Neural cell (in vitro differentiated cells): ENCODE measurements at regions not wholly inside any gene's neighbourhood (a gene's known extent, or its start where the extent isn't known, plus 50 kb on each side); places are given as distances from the start of the nearest gene placed in this dataset.
A peak's percentile ranks its signal among the peaks of the same experiment; 100 is the strongest.

Experiments used
- H2AFZ ChIP-seq: fragments of 200-600, 300-800 bp; sonication (generic), shearing (Covaris generic); 2 replicates; pipeline ENCODE4 v1.6.0; 2014; ENCODE audit warnings: low read depth, mild to moderate bottlenecking, antibody characterized with exemption, low read length, moderate library complexity
- H3F3A ChIP-seq: fragments of 200-600 bp; shearing (Covaris generic); 2 replicates; pipeline ENCODE4 v1.6.1; 2016; ENCODE audit warnings: mild to moderate bottlenecking, moderate library complexity, mixed read lengths, antibody characterized with exemption, low read length; ENCODE audit not compliant: insufficient read depth, poor library complexity, severe bottlenecking
- H3K27ac ChIP-seq: fragments of 200-600, 300-800 bp; sonication (generic), shearing (Covaris generic); 2 replicates; pipeline ENCODE4 v1.5.1; 2014; ENCODE audit warnings: mild to moderate bottlenecking, low read length, moderate library complexity
- H3K27me3 ChIP-seq: fragments of 300-800, 200-600 bp; sonication (generic), shearing (Covaris generic); 2 replicates; pipeline ENCODE4 v1.6.0; 2014; ENCODE audit warnings: mild to moderate bottlenecking, low read depth, low read length, moderate library complexity; ENCODE audit not compliant: insufficient read depth
- H3K36me3 ChIP-seq: fragments of 300-800, 200-600 bp; sonication (generic), shearing (Covaris generic); 2 replicates; pipeline ENCODE4 v1.5.1; 2014; ENCODE audit warnings: mild to moderate bottlenecking, antibody characterized with exemption, low read length, moderate library complexity; ENCODE audit not compliant: insufficient read depth
- H3K4me2 ChIP-seq: fragments of 300-800, 200-600 bp; sonication (generic), shearing (Covaris generic); 2 replicates; pipeline ENCODE4 v1.6.0; 2014; ENCODE audit warnings: mild to moderate bottlenecking, low read length
- H3K4me3 ChIP-seq: fragments of 300-800, 200-600 bp; sonication (generic), shearing (Covaris generic); 2 replicates; pipeline ENCODE4 v1.5.1; 2014; ENCODE audit warnings: mild to moderate bottlenecking, low read length, moderate library complexity
- H3K79me2 ChIP-seq: fragments of 200-600 bp; shearing (Covaris generic); replicated peaks from 2 replicates; pipeline ENCODE4 v1.6.0; 2014; ENCODE audit warnings: mild to moderate bottlenecking, low read length, moderate library complexity; ENCODE audit not compliant: insufficient read depth
- H3K9ac ChIP-seq: fragments of 300-800, 200-600 bp; sonication (generic), shearing (Covaris generic); 2 replicates; pipeline ENCODE4 v1.6.1; 2016; ENCODE audit warnings: mild to moderate bottlenecking, low read length, mixed read lengths
- H3K9me2 ChIP-seq: fragments of 200-600 bp; shearing (Covaris generic); 2 replicates; pipeline ENCODE4 v1.6.1; 2016; ENCODE audit warnings: mild to moderate bottlenecking, low read length, mixed read lengths; ENCODE audit not compliant: insufficient read depth
- H3K9me3 ChIP-seq: fragments of 200-600, 300-800 bp; sonication (generic), shearing (Covaris generic); 2 replicates; pipeline ENCODE4 v1.6.1; 2016; ENCODE audit warnings: mild to moderate bottlenecking, mixed run types, low read length, moderate library complexity, mixed read lengths
- H4K20me1 ChIP-seq: fragments of 200-600 bp; shearing (Covaris generic); 2 replicates; pipeline ENCODE4 v1.6.1; 2016; ENCODE audit warnings: mild to moderate bottlenecking, mixed run types; ENCODE audit not compliant: insufficient read depth
- EP300 ChIP-seq: fragments of 450-650 bp; conservative IDR thresholded peaks from 2 replicates; pipeline ENCODE4 v1.6.1; 2014; ENCODE audit warnings: antibody characterized with exemption, mild to moderate bottlenecking, moderate library complexity; ENCODE audit not compliant: poor library complexity, severe bottlenecking
- EZH2 ChIP-seq: fragments of 200-600, 300-800 bp; shearing (Covaris generic), sonication (generic); IDR thresholded peaks from 2 replicates; pipeline ENCODE4 v1.6.1; 2014; ENCODE audit warnings: antibody characterized with exemption, low read length, borderline replicate concordance, mild to moderate bottlenecking; ENCODE audit not compliant: insufficient read depth, poor library complexity, severe bottlenecking
- MXI1 ChIP-seq: fragments of 450-650 bp; conservative IDR thresholded peaks from 2 replicates; pipeline ENCODE4 v1.6.1; 2014; ENCODE audit warnings: antibody characterized with exemption, mild to moderate bottlenecking; ENCODE audit not compliant: poor library complexity, severe bottlenecking
- POLR2AphosphoS5 ChIP-seq: IDR thresholded peaks from 2 replicates; pipeline ENCODE4 v1.6.1; 2012
- RAD21 ChIP-seq: fragments of 450-650 bp; conservative IDR thresholded peaks from 2 replicates; pipeline ENCODE4 v1.6.1; 2014; ENCODE audit warnings: antibody characterized with exemption, mild to moderate bottlenecking, moderate library complexity
- REST ChIP-seq: IDR thresholded peaks from 2 replicates; pipeline ENCODE4 v1.6.1; 2012; ENCODE audit warnings: borderline replicate concordance
- SMC3 ChIP-seq: fragments of 450-650 bp; conservative IDR thresholded peaks from 2 replicates; pipeline ENCODE4 v1.6.1; 2014; ENCODE audit warnings: antibody characterized with exemption, mild to moderate bottlenecking, moderate library complexity; ENCODE audit not compliant: poor library complexity
- TAF1 ChIP-seq: IDR thresholded peaks from 2 replicates; pipeline ENCODE4 v1.6.1; 2012; ENCODE audit warnings: low read depth
- TF ChIP-seq, protein P1 (sequence below): fragments of 450-650 bp; IDR thresholded peaks from 2 replicates; pipeline ENCODE4 v1.5.1; 2014; ENCODE audit warnings: antibody characterized with exemption, mild to moderate bottlenecking, moderate library complexity; ENCODE audit not compliant: poor library complexity, severe bottlenecking

DNA sequence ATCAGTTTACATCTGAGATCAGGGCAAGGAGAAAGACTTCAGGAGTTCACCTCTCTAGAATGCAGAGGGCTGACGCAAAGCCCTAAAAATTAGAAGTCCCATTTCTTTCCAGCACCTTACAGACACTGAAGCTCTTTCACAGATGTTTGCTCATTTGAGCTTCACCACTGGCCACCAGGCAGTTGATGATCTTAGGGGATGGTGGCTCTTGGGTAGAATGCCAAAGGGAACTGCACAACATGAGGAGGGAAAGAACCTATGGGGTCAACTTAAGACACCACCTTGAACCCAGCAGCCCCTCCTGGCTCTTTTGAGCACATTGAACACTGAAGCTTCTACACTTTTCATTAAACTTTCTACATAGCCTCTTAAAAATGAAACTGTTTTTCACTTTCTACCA is 390.3 kb upstream of the CELF2 start:
- TF ChIP-seq, protein P1, sequence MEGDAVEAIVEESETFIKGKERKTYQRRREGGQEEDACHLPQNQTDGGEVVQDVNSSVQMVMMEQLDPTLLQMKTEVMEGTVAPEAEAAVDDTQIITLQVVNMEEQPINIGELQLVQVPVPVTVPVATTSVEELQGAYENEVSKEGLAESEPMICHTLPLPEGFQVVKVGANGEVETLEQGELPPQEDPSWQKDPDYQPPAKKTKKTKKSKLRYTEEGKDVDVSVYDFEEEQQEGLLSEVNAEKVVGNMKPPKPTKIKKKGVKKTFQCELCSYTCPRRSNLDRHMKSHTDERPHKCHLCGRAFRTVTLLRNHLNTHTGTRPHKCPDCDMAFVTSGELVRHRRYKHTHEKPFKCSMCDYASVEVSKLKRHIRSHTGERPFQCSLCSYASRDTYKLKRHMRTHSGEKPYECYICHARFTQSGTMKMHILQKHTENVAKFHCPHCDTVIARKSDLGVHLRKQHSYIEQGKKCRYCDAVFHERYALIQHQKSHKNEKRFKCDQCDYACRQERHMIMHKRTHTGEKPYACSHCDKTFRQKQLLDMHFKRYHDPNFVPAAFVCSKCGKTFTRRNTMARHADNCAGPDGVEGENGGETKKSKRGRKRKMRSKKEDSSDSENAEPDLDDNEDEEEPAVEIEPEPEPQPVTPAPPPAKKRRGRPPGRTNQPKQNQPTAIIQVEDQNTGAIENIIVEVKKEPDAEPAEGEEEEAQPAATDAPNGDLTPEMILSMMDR, result no peak
- no peak for TF ChIP-seq POLR2AphosphoS5
- no peak for TF ChIP-seq EP300
- no peak for TF ChIP-seq EZH2
- no peak for TF ChIP-seq REST
- no peak for TF ChIP-seq SMC3
- TF ChIP-seq TAF1, result no peak
- no peak for TF ChIP-seq RAD21
- no peak for TF ChIP-seq MXI1

DNA sequence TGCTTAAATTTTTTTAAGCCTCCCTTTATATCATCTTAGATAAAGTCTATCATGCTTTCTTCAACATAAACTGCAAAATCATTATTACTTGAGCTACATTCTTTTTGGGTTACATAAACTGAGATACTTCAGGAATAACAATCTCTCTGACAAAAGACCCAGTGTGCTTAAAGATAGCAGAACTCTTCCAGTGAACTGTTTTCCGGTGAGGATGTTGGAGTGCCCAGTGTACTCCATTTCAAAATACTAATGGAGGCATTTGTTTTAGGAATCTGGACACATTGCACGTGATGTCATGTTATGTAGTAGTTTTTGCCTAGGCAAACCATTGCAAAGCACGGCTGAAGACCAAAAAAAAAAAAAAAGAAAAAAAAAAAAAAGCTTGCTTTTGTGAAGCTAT is 388.2 kb upstream of the CELF2 start:
- no peaks in the 10 kb centered on the region for H3K36me3 ChIP-seq
- no peaks in the 10 kb centered on the region for H3K9me3 ChIP-seq
- H2AFZ ChIP-seq, result no peak overlapping the region
- H3K79me2 ChIP-seq, result no peaks in the 10 kb centered on the region
- H4K20me1 ChIP-seq, result no peaks in the 10 kb centered on the region
- no peak overlapping the region for H3K4me2 ChIP-seq
- H3K4me3 ChIP-seq, result no peak overlapping the region
- H3K9ac ChIP-seq, result no peak overlapping the region
- H3K27me3 ChIP-seq, result no peaks in the 10 kb centered on the region
- H3F3A ChIP-seq, result peaks cover 4% of the 10 kb centered on the region
- TF ChIP-seq MXI1 (no peak), EZH2 (no peak), EP300 (no peak), RAD21 (no peak), REST (no peak), TAF1 (no peak), SMC3 (no peak), POLR2AphosphoS5 (no peak)
- TF ChIP-seq, protein P1, result no peak
- H3K27ac ChIP-seq, result peak overlapping the region; percentile 85
- H3K9me2 ChIP-seq, result no peaks in the 10 kb centered on the region

More for the DNA sequence above, 390.3 kb upstream of the CELF2 start:
- Histone ChIP-seq H3K27me3 (no peaks in the 10 kb centered on the region), H2AFZ (no peak overlapping the region), H3K4me2 (no peak overlapping the region), H3K36me3 (no peaks in the 10 kb centered on the region), H3K79me2 (no peaks in the 10 kb centered on the region), H3F3A (peaks cover 4% of the 10 kb centered on the region), H3K27ac (no peak overlapping the region), H3K9ac (no peak overlapping the region), H3K9me2 (no peaks in the 10 kb centered on the region), H3K9me3 (no peaks in the 10 kb centered on the region), H3K4me3 (no peak overlapping the region), H4K20me1 (no peaks in the 10 kb centered on the region)
